ENCODE measurements at regions not wholly inside any gene's neighbourhood (a gene's known extent, or its start where the extent isn't known, plus 50 kb on each side); places are given as distances from the start of the nearest gene placed in this dataset.
A peak's percentile ranks its signal among the peaks of the same experiment; 100 is the strongest.

- no peaks in the 10 kb centered on the region for H3K36me3 Mint-ChIP-seq (ENCODE audit: unreplicated experiment)
- no peak overlapping the region for H3K4me3 Mint-ChIP-seq (ENCODE audit: unreplicated experiment)
- no peaks in the 10 kb centered on the region for H3K9me3 Mint-ChIP-seq (ENCODE audit: unreplicated experiment)
- no peak overlapping the region for H3K27ac Mint-ChIP-seq (ENCODE audit: unreplicated experiment)
- TF ChIP-seq CTCF (IDR thresholded peaks at IDR 0.05), result no peak
- H3K4me1 Mint-ChIP-seq (ENCODE audit: unreplicated experiment), result peaks cover 8% of the 10 kb centered on the region
- no peak for DNase-seq (ENCODE audit: extremely low spot score, unreplicated experiment)
- H3K27me3 Mint-ChIP-seq (ENCODE audit: unreplicated experiment), result no peaks in the 10 kb centered on the region
These were observed 60.8 kb upstream of the KCNMA1 start for GRCh38 chr10:77698267-77698931.

GRCh38 chr10:77696584-77696983 lies 59.0 kb upstream of the KCNMA1 start:
- Mint-ChIP-seq H3K4me1 (ENCODE audit: unreplicated experiment) (no peaks in the 10 kb centered on the region), H3K9me3 (ENCODE audit: unreplicated experiment) (no peaks in the 10 kb centered on the region), H3K27me3 (ENCODE audit: unreplicated experiment) (no peaks in the 10 kb centered on the region), H3K36me3 (ENCODE audit: unreplicated experiment) (no peaks in the 10 kb centered on the region), H3K4me3 (ENCODE audit: unreplicated experiment) (no peak overlapping the region), H3K27ac (ENCODE audit: unreplicated experiment) (no peak overlapping the region)
- TF ChIP-seq CTCF (IDR thresholded peaks at IDR 0.05), result no peak
- peak; percentile 67 for DNase-seq (ENCODE audit: extremely low spot score, unreplicated experiment)

- Mint-ChIP-seq H3K4me3 (ENCODE audit: unreplicated experiment) (no peak overlapping the region), H3K4me1 (ENCODE audit: unreplicated experiment) (no peaks in the 10 kb centered on the region), H3K27me3 (ENCODE audit: unreplicated experiment) (no peaks in the 10 kb centered on the region), H3K36me3 (ENCODE audit: unreplicated experiment) (no peaks in the 10 kb centered on the region), H3K27ac (ENCODE audit: unreplicated experiment) (no peak overlapping the region), H3K9me3 (ENCODE audit: unreplicated experiment) (no peaks in the 10 kb centered on the region)
- DNase-seq (ENCODE audit: extremely low spot score, unreplicated experiment), result no peak
- TF ChIP-seq CTCF (IDR thresholded peaks at IDR 0.05), result no peak
These were observed 57.6 kb upstream of the KCNMA1 start for GRCh38 chr10:77695186-77695585.

- TF ChIP-seq CTCF (IDR thresholded peaks at IDR 0.05), result no peak
- Mint-ChIP-seq H3K9me3 (ENCODE audit: unreplicated experiment) (no peaks in the 10 kb centered on the region), H3K27me3 (ENCODE audit: unreplicated experiment) (peaks cover 3% of the 10 kb centered on the region)
These were observed 55.2 kb upstream of the KCNMA1 start for GRCh38 chr10:77692782-77693181.

GRCh38 chr10:77689339-77689738 lies 51.7 kb upstream of the KCNMA1 start:
- H3K27ac Mint-ChIP-seq (ENCODE audit: unreplicated experiment), result no peak overlapping the region
- no peak overlapping the region for H3K4me3 Mint-ChIP-seq (ENCODE audit: unreplicated experiment)
- DNase-seq (ENCODE audit: extremely low spot score, unreplicated experiment), result no peak
- H3K27me3 Mint-ChIP-seq (ENCODE audit: unreplicated experiment), result peaks cover 6% of the 10 kb centered on the region
- no peaks in the 10 kb centered on the region for H3K36me3 Mint-ChIP-seq (ENCODE audit: unreplicated experiment)
- TF ChIP-seq CTCF (IDR thresholded peaks at IDR 0.05), result no peak
- H3K9me3 Mint-ChIP-seq (ENCODE audit: unreplicated experiment), result no peaks in the 10 kb centered on the region
- no peaks in the 10 kb centered on the region for H3K4me1 Mint-ChIP-seq (ENCODE audit: unreplicated experiment)

More at GRCh38 chr10:77692782-77693181, 55.2 kb upstream of the KCNMA1 start:
- DNase-seq (ENCODE audit: extremely low spot score, unreplicated experiment), result peak; percentile 49
- Mint-ChIP-seq H3K4me1 (ENCODE audit: unreplicated experiment) (no peaks in the 10 kb centered on the region), H3K27ac (ENCODE audit: unreplicated experiment) (no peak overlapping the region), H3K4me3 (ENCODE audit: unreplicated experiment) (no peak overlapping the region), H3K36me3 (ENCODE audit: unreplicated experiment) (no peaks in the 10 kb centered on the region)
